ENCODE measurements at regions not wholly inside any gene's neighbourhood (a gene's known extent, or its start where the extent isn't known, plus 50 kb on each side); places are given as distances from the start of the nearest gene placed in this dataset.

DNA sequence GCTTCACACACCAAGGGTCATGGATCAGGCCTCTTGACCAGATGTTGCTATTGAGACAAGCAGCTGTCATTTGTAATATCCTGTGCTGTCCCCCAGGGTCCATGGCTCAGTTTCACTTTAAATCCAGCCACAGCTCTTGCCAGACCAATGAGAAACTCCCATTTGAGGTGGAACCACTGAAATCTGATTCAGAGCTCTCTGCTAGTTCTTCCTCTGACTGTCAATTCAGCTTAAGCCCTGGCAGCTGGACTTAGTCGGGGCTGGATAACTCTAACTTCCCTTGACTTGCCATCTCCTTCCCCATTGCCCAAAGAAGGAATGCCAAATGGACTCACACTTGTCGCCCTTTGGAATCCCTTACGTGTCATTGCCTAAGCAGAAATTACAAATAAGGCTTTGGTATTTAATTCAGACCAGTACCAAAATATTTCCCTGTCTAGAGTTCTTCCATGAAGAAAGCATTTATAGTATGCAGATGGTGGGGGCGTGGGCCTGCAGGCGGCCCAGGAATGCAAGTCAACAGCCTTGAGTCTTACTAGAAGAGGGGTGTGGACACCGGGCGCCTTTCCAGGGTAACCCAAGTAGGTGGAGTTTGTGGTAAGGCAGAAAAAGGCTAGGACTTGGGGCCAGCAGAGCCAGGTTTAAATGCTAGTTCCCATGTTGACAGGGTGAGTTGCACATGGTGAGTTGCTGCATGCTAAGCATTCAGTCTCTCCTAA lies 96.9 kb upstream of the TMPO start:
- TF ChIP-seq, protein P1, sequence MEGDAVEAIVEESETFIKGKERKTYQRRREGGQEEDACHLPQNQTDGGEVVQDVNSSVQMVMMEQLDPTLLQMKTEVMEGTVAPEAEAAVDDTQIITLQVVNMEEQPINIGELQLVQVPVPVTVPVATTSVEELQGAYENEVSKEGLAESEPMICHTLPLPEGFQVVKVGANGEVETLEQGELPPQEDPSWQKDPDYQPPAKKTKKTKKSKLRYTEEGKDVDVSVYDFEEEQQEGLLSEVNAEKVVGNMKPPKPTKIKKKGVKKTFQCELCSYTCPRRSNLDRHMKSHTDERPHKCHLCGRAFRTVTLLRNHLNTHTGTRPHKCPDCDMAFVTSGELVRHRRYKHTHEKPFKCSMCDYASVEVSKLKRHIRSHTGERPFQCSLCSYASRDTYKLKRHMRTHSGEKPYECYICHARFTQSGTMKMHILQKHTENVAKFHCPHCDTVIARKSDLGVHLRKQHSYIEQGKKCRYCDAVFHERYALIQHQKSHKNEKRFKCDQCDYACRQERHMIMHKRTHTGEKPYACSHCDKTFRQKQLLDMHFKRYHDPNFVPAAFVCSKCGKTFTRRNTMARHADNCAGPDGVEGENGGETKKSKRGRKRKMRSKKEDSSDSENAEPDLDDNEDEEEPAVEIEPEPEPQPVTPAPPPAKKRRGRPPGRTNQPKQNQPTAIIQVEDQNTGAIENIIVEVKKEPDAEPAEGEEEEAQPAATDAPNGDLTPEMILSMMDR (IDR thresholded peaks at IDR 0.05; ENCODE audit: low read depth, low read length, poor library complexity, severe bottlenecking) = no peak
- TF ChIP-seq EZH2phosphoT487 (IDR thresholded peaks at IDR 0.05; ENCODE audit: borderline replicate concordance, low read length) = no peak

All from DOHH2 (cell line).